Nephron progenitor cell (in vitro differentiated cells): ENCODE measurements at regions not wholly inside any gene's neighbourhood (a gene's known extent, or its start where the extent isn't known, plus 50 kb on each side); places are given as distances from the start of the nearest gene placed in this dataset.

Source experiments
- DNase-seq: peaks from one replicate; pipeline ENCODE4 v3.0.0; 2021
- H3K27ac Mint-ChIP-seq: 2 replicates; pipeline ENCODE4 v1.8.0; 2021; ENCODE audit warnings: mild to moderate bottlenecking, moderate library complexity, mixed read lengths
- H3K27me3 Mint-ChIP-seq: 2 replicates; pipeline ENCODE4 v1.8.0; 2021; ENCODE audit warnings: mild to moderate bottlenecking, low read depth, mixed read lengths; ENCODE audit not compliant: poor library complexity
- H3K36me3 Mint-ChIP-seq: 2 replicates; pipeline ENCODE4 v1.8.0; 2021; ENCODE audit warnings: low read depth, mixed read lengths
- H3K4me1 Mint-ChIP-seq: 2 replicates; pipeline ENCODE4 v1.8.0; 2021; ENCODE audit warnings: mixed read lengths
- H3K4me3 Mint-ChIP-seq: 2 replicates; pipeline ENCODE4 v1.8.0; 2021; ENCODE audit warnings: mild to moderate bottlenecking, moderate library complexity, mixed read lengths
- H3K9me3 Mint-ChIP-seq: 2 replicates; pipeline ENCODE4 v1.8.0; 2021; ENCODE audit warnings: mild to moderate bottlenecking, moderate library complexity, mixed read lengths
- CTCF ChIP-seq: fragments of 200-600 bp; sonication (generic); IDR thresholded peaks from 2 replicates; pipeline ENCODE4 v1.5.0; 2021; ENCODE audit warnings: antibody characterized with exemption

GRCh38 chr4:129378364-129378763, 282.4 kb downstream of the C4orf33 start:
- Mint-ChIP-seq H3K27me3 (peaks cover 4% of the 10 kb centered on the region), H3K36me3 (no peaks in the 10 kb centered on the region), H3K27ac (no peak overlapping the region), H3K4me1 (peaks cover 13% of the 10 kb centered on the region), H3K4me3 (no peak overlapping the region), H3K9me3 (no peaks in the 10 kb centered on the region)
- DNase-seq: no peak
- no peak for TF ChIP-seq CTCF

GRCh38 chr4:129379429-129379828, 283.5 kb downstream of the C4orf33 start:
- Mint-ChIP-seq H3K4me3 (no peak overlapping the region), H3K36me3 (no peaks in the 10 kb centered on the region), H3K4me1 (peaks cover 13% of the 10 kb centered on the region), H3K27ac (no peak overlapping the region), H3K9me3 (no peaks in the 10 kb centered on the region), H3K27me3 (peaks cover 4% of the 10 kb centered on the region)
- no peak for DNase-seq
- TF ChIP-seq CTCF: no peak

GRCh38 chr4:129384974-129385373, 289.0 kb downstream of the C4orf33 start:
- Mint-ChIP-seq H3K36me3 (no peaks in the 10 kb centered on the region), H3K27me3 (peaks cover 3% of the 10 kb centered on the region)
- no peak for TF ChIP-seq CTCF

GRCh38 chr4:129387666-129388065, 291.7 kb downstream of the C4orf33 start:
- DNase-seq: no peak
- Mint-ChIP-seq H3K9me3 (no peaks in the 10 kb centered on the region), H3K27ac (no peak overlapping the region), H3K27me3 (peaks cover 3% of the 10 kb centered on the region), H3K36me3 (no peaks in the 10 kb centered on the region), H3K4me1 (no peaks in the 10 kb centered on the region), H3K4me3 (no peak overlapping the region)
- TF ChIP-seq CTCF: no peak

More at GRCh38 chr4:129384974-129385373, 289.0 kb downstream of the C4orf33 start:
- no peak overlapping the region for H3K4me3 Mint-ChIP-seq
- H3K9me3 Mint-ChIP-seq: no peaks in the 10 kb centered on the region
- no peak overlapping the region for H3K27ac Mint-ChIP-seq
- DNase-seq: no peak
- H3K4me1 Mint-ChIP-seq: no peaks in the 10 kb centered on the region

GRCh38 chr4:129393976-129394375, 298.0 kb downstream of the C4orf33 start:
- no peak overlapping the region for H3K27ac Mint-ChIP-seq
- TF ChIP-seq CTCF: no peak
- H3K4me1 Mint-ChIP-seq: peaks cover 4% of the 10 kb centered on the region
- peaks cover 13% of the 10 kb centered on the region for H3K9me3 Mint-ChIP-seq
- DNase-seq: no peak
- peaks cover 3% of the 10 kb centered on the region for H3K27me3 Mint-ChIP-seq
- H3K36me3 Mint-ChIP-seq: peaks cover 1% of the 10 kb centered on the region
- no peak overlapping the region for H3K4me3 Mint-ChIP-seq

GRCh38 chr4:129394635-129395034, 298.7 kb downstream of the C4orf33 start:
- DNase-seq: no peak
- peaks cover under 1% of the 10 kb centered on the region for H3K27me3 Mint-ChIP-seq
- TF ChIP-seq CTCF: no peak
- H3K36me3 Mint-ChIP-seq: peaks cover 6% of the 10 kb centered on the region
- peaks cover 20% of the 10 kb centered on the region for H3K9me3 Mint-ChIP-seq
- no peak overlapping the region for H3K27ac Mint-ChIP-seq
- peaks cover 4% of the 10 kb centered on the region for H3K4me1 Mint-ChIP-seq
- H3K4me3 Mint-ChIP-seq: no peak overlapping the region
